Calu3 (cell line): ENCODE measurements at regions not wholly inside any gene's neighbourhood (a gene's known extent, or its start where the extent isn't known, plus 50 kb on each side); places are given as distances from the start of the nearest gene placed in this dataset.

Experiments
- BruUV-seq: library from RNA; stranded (reverse); fragments of 400-500 nt; replicated peaks from 2 replicates; lab custom pipeline; 2021; lab: Mats Ljungman, UMichigan
- CTCF ChIA-PET: fragments of 300-600 bp; sonication (Branson Sonifier 250); formaldehyde crosslinking; loops from one replicate; lab custom pipeline; 2022; ENCODE audit warnings: antibody characterized with exemption; lab: Charles Lee
- DNase-seq: peaks from one replicate; pipeline ENCODE4 v3.0.0; 2022
- H3K27ac Mint-ChIP-seq: one replicate; pipeline ENCODE4 v1.8.0; 2022; ENCODE audit warnings: mixed read lengths; ENCODE audit not compliant: unreplicated experiment
- H3K27me3 Mint-ChIP-seq: one replicate; pipeline ENCODE4 v1.8.0; 2022; ENCODE audit warnings: mixed read lengths; ENCODE audit not compliant: unreplicated experiment
- H3K36me3 Mint-ChIP-seq: one replicate; pipeline ENCODE4 v1.8.0; 2022; ENCODE audit warnings: mild to moderate bottlenecking, moderate library complexity, mixed read lengths; ENCODE audit not compliant: insufficient read depth, unreplicated experiment
- H3K4me1 Mint-ChIP-seq: one replicate; pipeline ENCODE4 v1.8.0; 2022; ENCODE audit warnings: mild to moderate bottlenecking, low read depth, mixed read lengths; ENCODE audit not compliant: unreplicated experiment
- H3K4me3 Mint-ChIP-seq: one replicate; pipeline ENCODE4 v1.8.0; 2022; ENCODE audit warnings: mild to moderate bottlenecking, low read depth, moderate library complexity, mixed read lengths; ENCODE audit not compliant: unreplicated experiment
- H3K9me3 Mint-ChIP-seq: one replicate; pipeline ENCODE4 v1.8.0; 2022; ENCODE audit warnings: low read depth, mixed read lengths; ENCODE audit not compliant: unreplicated experiment
- CTCF ChIP-seq: fragments of 200-600 bp; IDR thresholded peaks from one replicate; pipeline ENCODE4 v1.8.0; 2022; ENCODE audit warnings: antibody characterized with exemption; ENCODE audit not compliant: unreplicated experiment
- intact Hi-C: fragments of 100-400 bp; cut with micrococcal nuclease; formaldehyde crosslinking; loops from one replicate; pipeline ENCODE4 v1.10.0; 2022; ENCODE audit not compliant: unreplicated experiment

DNA sequence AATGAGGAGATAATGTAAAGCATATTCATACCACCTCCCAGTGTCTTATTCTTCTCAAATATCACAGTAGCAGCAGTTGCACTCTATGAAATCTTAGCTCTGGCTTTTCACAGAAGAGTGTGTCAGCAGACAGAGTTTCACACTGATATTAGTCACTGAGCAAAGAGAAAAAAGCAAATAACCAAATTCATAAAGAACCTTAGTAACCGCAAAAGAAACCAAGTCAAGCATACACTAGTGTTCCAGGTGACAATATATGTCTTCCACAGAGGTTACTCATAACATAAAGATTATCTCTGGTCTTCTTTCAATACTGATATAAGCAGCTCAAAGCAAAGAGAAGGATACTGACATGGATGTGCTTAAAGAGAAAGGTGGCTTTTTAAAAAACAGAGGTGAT, 181.7 kb upstream of the EDNRA start:
- CTCF ChIA-PET = no interaction called here
- BruUV-seq = no TSS peak
- Mint-ChIP-seq H3K36me3 (no peaks in the 10 kb centered on the region), H3K27me3 (no peaks in the 10 kb centered on the region), H3K27ac (no peak overlapping the region), H3K4me3 (no peak overlapping the region), H3K4me1 (peaks cover 7% of the 10 kb centered on the region), H3K9me3 (peaks cover 11% of the 10 kb centered on the region)
- intact Hi-C loops = loop anchor here (10.0 kb wide), 1 partner anchor 296 kb away; no protein-coding TSS in a partner anchor
- TF ChIP-seq CTCF = no peak
- DNase-seq = no peak

- CTCF ChIA-PET = no interaction called here
- TF ChIP-seq CTCF = no peak
- H3K27me3 Mint-ChIP-seq = no peaks in the 10 kb centered on the region
Measured at GRCh38 chr4:147303174-147303872, 177.6 kb upstream of the EDNRA start.

DNA sequence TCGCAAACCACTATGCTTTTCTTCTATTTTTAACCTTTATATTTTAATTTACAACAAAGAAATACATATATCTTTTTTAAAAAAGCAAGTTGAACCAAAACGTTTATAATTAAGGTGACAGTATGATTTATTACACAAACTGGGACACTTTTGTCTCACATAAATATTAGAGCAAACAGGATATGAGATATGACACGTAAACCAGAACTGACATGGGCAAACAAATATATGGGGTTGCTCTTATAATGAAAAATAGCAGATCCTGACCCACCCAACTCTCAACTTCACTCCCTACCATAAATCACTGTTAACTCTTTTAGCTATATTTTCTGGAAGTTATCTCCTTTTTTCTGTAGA, 177.0 kb upstream of the EDNRA start:
- CTCF ChIA-PET = no interaction called here
- BruUV-seq = no TSS peak
- no peaks in the 10 kb centered on the region for H3K9me3 Mint-ChIP-seq
- no peak for DNase-seq
- intact Hi-C loops = no loop called here
- H3K4me3 Mint-ChIP-seq = no peak overlapping the region
- no peak overlapping the region for H3K27ac Mint-ChIP-seq
- H3K36me3 Mint-ChIP-seq = no peaks in the 10 kb centered on the region
- peaks cover 7% of the 10 kb centered on the region for H3K4me1 Mint-ChIP-seq
- no peaks in the 10 kb centered on the region for H3K27me3 Mint-ChIP-seq
- no peak for TF ChIP-seq CTCF

More at GRCh38 chr4:147303174-147303872, 177.6 kb upstream of the EDNRA start:
- intact Hi-C loops = no loop called here
- Mint-ChIP-seq H3K4me1 (peaks cover 7% of the 10 kb centered on the region), H3K27ac (no peak overlapping the region), H3K36me3 (no peaks in the 10 kb centered on the region), H3K4me3 (no peak overlapping the region), H3K9me3 (no peaks in the 10 kb centered on the region)
- DNase-seq = no peak
- no TSS peak for BruUV-seq

DNA sequence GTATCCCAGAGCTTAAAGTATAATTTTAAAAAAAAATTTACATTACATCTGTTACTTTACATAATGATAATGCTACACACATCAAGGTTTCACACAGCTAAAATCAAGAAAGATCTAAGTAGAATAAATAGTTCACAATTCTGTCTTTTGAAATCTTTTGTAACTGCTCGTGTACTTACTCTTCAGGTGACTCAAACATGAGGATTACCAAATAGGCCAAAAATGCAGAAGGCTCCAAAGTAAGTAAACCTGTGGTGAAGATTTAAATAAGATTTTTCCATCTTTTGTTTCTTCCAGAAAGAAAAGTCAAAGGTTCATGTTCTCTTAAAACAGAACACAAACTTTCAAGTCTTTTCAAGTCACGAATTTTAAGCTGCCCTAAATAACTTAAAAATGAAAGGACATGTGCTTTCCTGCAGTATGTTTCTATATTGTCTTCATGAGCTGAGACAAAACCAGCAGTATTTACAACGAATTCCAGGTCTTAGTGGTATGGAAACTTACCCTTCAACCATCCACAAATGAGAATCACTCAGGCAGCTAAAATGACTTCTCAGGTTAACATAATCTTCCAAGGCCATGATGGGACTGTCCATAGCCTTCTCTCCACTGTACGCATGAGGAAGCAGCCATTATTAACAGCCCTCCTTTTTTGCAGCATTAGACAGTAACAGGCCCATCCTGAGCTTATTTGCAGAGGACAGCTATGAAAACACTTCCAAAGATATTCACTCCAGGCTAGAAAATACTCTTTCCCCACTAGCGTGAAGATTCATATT, 172.8 kb upstream of the EDNRA start:
- intact Hi-C loops = no loop called here
- Mint-ChIP-seq H3K9me3 (no peaks in the 10 kb centered on the region), H3K36me3 (no peaks in the 10 kb centered on the region), H3K27me3 (no peaks in the 10 kb centered on the region), H3K27ac (no peak overlapping the region), H3K4me1 (no peaks in the 10 kb centered on the region), H3K4me3 (no peak overlapping the region)
- BruUV-seq = no TSS peak
- TF ChIP-seq CTCF = no peak
- DNase-seq = no peak
- CTCF ChIA-PET = interaction anchor here (0.6 kb wide), 1 partner anchor 233 kb away, joined by 5 read pairs; no protein-coding TSS in a partner anchor
